ENCODE measurements at regions not wholly inside any gene's neighbourhood (a gene's known extent, or its start where the extent isn't known, plus 50 kb on each side); places are given as distances from the start of the nearest gene placed in this dataset.

DNA sequence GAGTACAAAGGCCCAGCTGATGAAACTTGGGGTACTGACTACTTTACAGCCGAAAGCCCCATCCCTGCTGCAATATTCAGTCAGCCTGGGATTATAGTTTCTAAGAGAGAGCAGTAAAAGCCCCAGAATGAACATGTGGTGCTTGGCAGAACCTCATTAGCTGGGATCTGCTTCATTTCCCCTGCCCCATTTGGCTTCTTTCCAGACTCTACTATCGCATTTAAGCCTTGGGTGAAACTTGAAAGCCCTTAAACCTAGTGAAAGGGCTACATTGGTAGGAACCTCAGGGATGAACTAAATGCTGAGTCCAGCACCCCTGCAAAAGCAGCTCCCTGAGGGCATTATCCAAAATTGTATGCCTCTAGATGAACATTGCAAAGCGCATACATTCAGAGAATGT is 631.1 kb downstream of the ACTL7B start:
- H3K79me2 ChIP-seq (ENCODE audit: insufficient read depth, low read length), result no peaks in the 10 kb centered on the region
- ATAC-seq (no peak), DNase-seq (ENCODE audit: low read depth, low spot score) (no peak)
- no TSS peak for BruUV-seq (replicated peaks)
- no peaks in the 10 kb centered on the region for H4K20me1 ChIP-seq (ENCODE audit: insufficient read depth)
- no peaks in the 10 kb centered on the region for H3K4me1 ChIP-seq (ENCODE audit: control insufficient read depth in 1 of 2, insufficient read depth in 2 of 2, low read length in 2 of 2)
- intact Hi-C loops (cut with micrococcal nuclease), result no loop called here
- POLR2A ChIA-PET, result no interaction called here
- no peaks in the 10 kb centered on the region for H3K9me2 ChIP-seq (ENCODE audit: insufficient read depth)
- no peak overlapping the region for H3K4me3 ChIP-seq (replicated peaks in 1 of 2; ENCODE audit: low read depth in 1 of 2, low read length in 2 of 2)
- no peak overlapping the region for H3K9ac ChIP-seq (ENCODE audit: low read length)
- H3K36me3 ChIP-seq (ENCODE audit: control insufficient read depth in 1 of 2, insufficient read depth in 2 of 2, low read length in 2 of 2), result no peaks in the 10 kb centered on the region
- no peaks in the 10 kb centered on the region for H3K9me3 ChIP-seq (ENCODE audit: control insufficient read depth in 1 of 2, insufficient read depth in 1 of 2, low read depth in 1 of 2, low read length in 2 of 2)
- CTCF ChIA-PET, result no interaction called here
- no peak overlapping the region for H3K4me2 ChIP-seq (ENCODE audit: low read length)
- no peak overlapping the region for H3K27ac ChIP-seq (ENCODE audit: low read depth, low read length)
- RAD21 ChIA-PET (ENCODE audit: low non-redundant PET in 1 of 2, low total read pairs in 2 of 2, uncharacterized antibody in 2 of 2, unreplicated experiment in 2 of 2), result no interaction called here
- H2AFZ ChIP-seq (ENCODE audit: low read depth, low read length, poor library complexity, severe bottlenecking), result no peak overlapping the region
- TF ChIP-seq CEBPB (IDR thresholded peaks at IDR 0.05; ENCODE audit: low read depth) (no peak), CTCF (IDR thresholded peaks at IDR 0.05 in 2 of 3, conservative IDR thresholded peaks at IDR 0.05 in 1 of 3; ENCODE audit: borderline replicate concordance in 1 of 3, insufficient read depth in 1 of 3, low read depth in 2 of 3, low read length in 2 of 3) (no peak), POLR2A (IDR thresholded peaks at IDR 0.05; ENCODE audit: borderline replicate concordance, extremely low read depth, insufficient read depth, insufficient read length) (no peak), EZH2phosphoT487 (IDR thresholded peaks at IDR 0.05; ENCODE audit: borderline replicate concordance) (no peak), SRF (IDR thresholded peaks at IDR 0.05; ENCODE audit: low read depth) (no peak), FOSL1 (IDR thresholded peaks at IDR 0.05; ENCODE audit: low read depth) (no peak), ZFX (IDR thresholded peaks at IDR 0.05) (no peak), RAD21 (IDR thresholded peaks at IDR 0.05; ENCODE audit: low read depth) (no peak), SP1 (IDR thresholded peaks at IDR 0.05; ENCODE audit: low read depth) (no peak), REST (IDR thresholded peaks at IDR 0.05; ENCODE audit: low read depth) (no peak), MAX (IDR thresholded peaks at IDR 0.05) (no peak), SIN3A (IDR thresholded peaks at IDR 0.05; ENCODE audit: low read depth) (no peak), YY1 (IDR thresholded peaks at IDR 0.05; ENCODE audit: extremely low read depth, insufficient replicate concordance, low read depth, low read length) (no peak), JUND (IDR thresholded peaks at IDR 0.05) (no peak), CBX3 (IDR thresholded peaks at IDR 0.05; ENCODE audit: low read depth) (no peak), EZH2 (IDR thresholded peaks at IDR 0.05) (no peak), ATF3 (IDR thresholded peaks at IDR 0.05) (no peak)
- H3K27me3 ChIP-seq (ENCODE audit: insufficient read depth, low read length), result no peaks in the 10 kb centered on the region

Measured in HCT116 (cell line).